Fibroblast of lung (primary cell): ENCODE measurements at regions not wholly inside any gene's neighbourhood (a gene's known extent, or its start where the extent isn't known, plus 50 kb on each side); places are given as distances from the start of the nearest gene placed in this dataset.

Experiments
- CTCF ChIP-seq, 2 donors: IDR thresholded peaks in 1 of 2; conservative IDR thresholded peaks in 1 of 2; 1 replicate in 1 of 2; 2 replicates in 1 of 2; pipeline ENCODE4 v1.5.1; 2011 to 2012; ENCODE audit warnings: low read length in 2 of 2, control low read depth in 1 of 2, inconsistent platforms in 1 of 2, low read depth in 1 of 2, mild to moderate bottlenecking in 1 of 2
- EZH2 ChIP-seq: IDR thresholded peaks from 2 replicates; pipeline ENCODE4 v1.5.1; 2012; ENCODE audit warnings: low read length, control low read depth, mild to moderate bottlenecking; ENCODE audit errors: missing control alignments

GRCh38 chr21:27704567-27705166, 737.8 kb upstream of the ADAMTS5 start:
- TF ChIP-seq CTCF (conservative IDR thresholded peaks at IDR 0.05 in 1 of 2, IDR thresholded peaks at IDR 0.05 in 1 of 2; ENCODE audit: low read depth in 1 of 2, low read length in 2 of 2) (no peak), EZH2 (no peak)
